Neuronal stem cell (in vitro differentiated cells): ENCODE measurements at regions not wholly inside any gene's neighbourhood (a gene's known extent, or its start where the extent isn't known, plus 50 kb on each side); places are given as distances from the start of the nearest gene placed in this dataset.
"Not testable (repeated sequence)": the region's sequence is repeated elsewhere in the genome, so short reads cannot be mapped to it uniquely, and the experiment has no call there.

Experiments used
- DNase-seq: peaks from one replicate; pipeline ENCODE4 v3.0.0-alpha.2; 2013; ENCODE audit warnings: low spot score
- H2AFZ ChIP-seq: one replicate; pipeline ENCODE4 v1.6.1; 2013; ENCODE audit warnings: mild to moderate bottlenecking, low read length, inconsistent platforms
- H2AK5ac ChIP-seq: 2 replicates; pipeline ENCODE4 v1.6.1; 2013; ENCODE audit warnings: low read depth, mild to moderate bottlenecking, inconsistent platforms, low read length, moderate library complexity, mixed read lengths
- H2BK120ac ChIP-seq: 2 replicates; pipeline ENCODE4 v1.6.1; 2013; ENCODE audit warnings: low read depth, mild to moderate bottlenecking, inconsistent platforms, low read length, moderate library complexity, mixed read lengths
- H2BK12ac ChIP-seq: one replicate; pipeline ENCODE4 v1.6.1; 2013; ENCODE audit warnings: low read length, inconsistent platforms
- H2BK15ac ChIP-seq: 2 replicates; pipeline ENCODE4 v1.6.1; 2013; ENCODE audit warnings: mild to moderate bottlenecking, low read length, inconsistent platforms, mixed read lengths
- H2BK5ac ChIP-seq: one replicate; pipeline ENCODE4 v1.6.1; 2013; ENCODE audit warnings: inconsistent platforms, mild to moderate bottlenecking, low read length, moderate library complexity
- H3K14ac ChIP-seq: one replicate; pipeline ENCODE4 v1.6.1; 2013; ENCODE audit warnings: low read length, inconsistent platforms
- H3K18ac ChIP-seq: 2 replicates; pipeline ENCODE4 v1.6.1; 2013; ENCODE audit warnings: low read length, inconsistent platforms
- H3K23ac ChIP-seq: 2 replicates; pipeline ENCODE4 v1.6.1; 2013; ENCODE audit warnings: low read depth, mild to moderate bottlenecking, mixed read lengths, low read length, inconsistent platforms; ENCODE audit not compliant: poor library complexity
- H3K27ac ChIP-seq: replicated peaks from 3 replicates; pipeline ENCODE4 v1.5.1; 2013; ENCODE audit warnings: low read length, inconsistent platforms
- H3K27me3 ChIP-seq, 3 experiments: 2 replicates each; pipeline ENCODE4 v1.6.1; 2013; ENCODE audit warnings: low read length in 3 of 3, mild to moderate bottlenecking in 2 of 3, inconsistent platforms in 1 of 3, low read depth in 1 of 3, mixed read lengths in 1 of 3, moderate library complexity in 1 of 3; ENCODE audit not compliant: control insufficient read depth in 3 of 3, insufficient read depth in 3 of 3
- H3K36me3 ChIP-seq, 2 donors: replicated peaks in 1 of 2; 2 replicates each; pipeline ENCODE4 v1.6.1; 2013; ENCODE audit warnings: low read length in 2 of 2; ENCODE audit not compliant: control insufficient read depth in 2 of 2, insufficient read depth in 2 of 2
- H3K4ac ChIP-seq: 2 replicates; pipeline ENCODE4 v1.6.1; 2013; ENCODE audit warnings: inconsistent platforms, mild to moderate bottlenecking, low read length, moderate library complexity
- H3K4me1 ChIP-seq, 2 donors: 1 replicate in 1 of 2; 2 replicates in 1 of 2; pipeline ENCODE4 v1.6.1; 2013; ENCODE audit warnings: low read length in 2 of 2, low read depth in 1 of 2; ENCODE audit not compliant: control insufficient read depth in 2 of 2, insufficient read depth in 1 of 2
- H3K4me2 ChIP-seq: one replicate; pipeline ENCODE4 v1.6.1; 2013; ENCODE audit warnings: mild to moderate bottlenecking, low read length, inconsistent platforms; ENCODE audit not compliant: insufficient read depth, poor library complexity, severe bottlenecking
- H3K4me3 ChIP-seq, 2 donors: 2 replicates each; pipeline ENCODE4 v1.5.1; 2013; ENCODE audit warnings: low read length in 2 of 2, mild to moderate bottlenecking in 2 of 2, inconsistent platforms in 1 of 2, moderate library complexity in 1 of 2
- H3K79me1 ChIP-seq: one replicate; pipeline ENCODE4 v1.6.1; 2013; ENCODE audit warnings: low read depth, mild to moderate bottlenecking, inconsistent platforms, low read length, moderate library complexity
- H3K9ac ChIP-seq: one replicate; pipeline ENCODE4 v1.6.1; 2013; ENCODE audit warnings: mild to moderate bottlenecking, low read depth, low read length, inconsistent platforms; ENCODE audit not compliant: poor library complexity
- H3K9me3 ChIP-seq, 2 donors: replicated peaks in 1 of 2; 2 replicates each; pipeline versions ENCODE3 to v1.6.1; 2013; ENCODE audit warnings: low read length in 2 of 2, mild to moderate bottlenecking in 2 of 2, inconsistent platforms in 1 of 2, low read depth in 1 of 2, mixed read lengths in 1 of 2, moderate library complexity in 1 of 2; ENCODE audit not compliant: control insufficient read depth in 2 of 2, insufficient read depth in 1 of 2
- H4K8ac ChIP-seq: one replicate; pipeline ENCODE4 v1.6.1; 2013; ENCODE audit warnings: low read depth, mild to moderate bottlenecking, inconsistent platforms, low read length, moderate library complexity
- H4K91ac ChIP-seq: one replicate; pipeline ENCODE4 v1.6.1; 2013; ENCODE audit warnings: low read length, low read depth, mild to moderate bottlenecking, inconsistent platforms; ENCODE audit not compliant: poor library complexity
- WGBS, 2 donors: extraction: QIAGEN DNeasy Blood & Tissue Kit; methylation state at CpG; one replicate each; pipeline ENCODE4 v1.1.7; 2013; ENCODE audit warnings: missing lambda C conversion rate in 2 of 2, mixed read lengths in 1 of 2; ENCODE audit not compliant: insufficient read length in 2 of 2, insufficient replicate concordance in 1 of 2; ENCODE audit errors: extremely low coverage in 2 of 2; 5-methylcytosine and 5-hydroxymethylcytosine counted together

DNA sequence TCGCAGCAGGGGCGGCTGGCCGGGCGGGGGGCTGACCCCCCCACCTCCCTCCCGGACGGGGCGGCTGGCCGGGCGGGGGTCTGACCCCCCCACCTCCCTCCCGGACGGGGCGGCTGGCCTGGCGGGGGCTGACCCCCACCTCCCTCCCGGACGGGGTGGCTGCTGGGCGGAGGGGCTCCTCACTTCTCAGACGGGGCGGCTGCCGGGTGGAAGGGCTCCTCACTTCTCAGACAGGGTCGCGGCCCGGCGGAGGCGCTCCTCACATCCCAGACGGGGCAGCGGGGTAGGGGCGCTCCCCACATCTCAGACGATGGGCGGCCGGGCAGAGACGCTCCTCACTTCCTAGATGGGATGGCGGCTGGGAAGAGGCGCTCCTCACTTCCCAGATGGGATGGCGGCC lies 260.2 kb upstream of the PTCHD4 start:
- not testable (repeated sequence) for H3K9me3 ChIP-seq, H2BK5ac ChIP-seq, H4K91ac ChIP-seq, H3K79me1 ChIP-seq, H2BK15ac ChIP-seq, H4K8ac ChIP-seq, H3K9ac ChIP-seq, H3K23ac ChIP-seq, H3K27me3 ChIP-seq, DNase-seq, H3K14ac ChIP-seq, H3K4ac ChIP-seq, H3K4me2 ChIP-seq, H3K27ac ChIP-seq, H3K36me3 ChIP-seq, H2BK12ac ChIP-seq, H2BK120ac ChIP-seq, H3K4me1 ChIP-seq, H3K18ac ChIP-seq, H3K4me3 ChIP-seq, H2AK5ac ChIP-seq, H2AFZ ChIP-seq
- WGBS, 2 donors: no CpG with 5 or more reads among the region's 34 CpGs

DNA sequence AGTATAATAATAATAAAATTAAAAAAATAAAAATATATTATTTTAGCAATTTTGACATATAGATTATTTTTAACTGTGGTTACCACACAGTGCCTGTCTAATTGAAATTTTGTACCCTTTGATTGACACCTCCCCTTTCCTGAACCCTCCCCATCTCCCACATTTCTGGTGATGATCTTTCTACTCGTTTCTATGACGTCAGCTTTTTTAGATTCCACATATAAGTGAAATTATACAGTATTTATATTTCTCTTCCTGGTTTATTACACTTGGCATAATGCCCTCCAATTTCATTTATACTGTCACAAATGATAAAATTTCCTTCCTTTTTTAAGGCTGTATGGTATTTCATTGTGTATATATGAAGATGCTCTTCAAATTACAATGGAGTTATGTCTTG lies 258.1 kb upstream of the PTCHD4 start:
- H4K91ac ChIP-seq: no peak overlapping the region
- WGBS, 2 donors: no CpG with 5 or more reads among the region's 2 CpGs
- H2AK5ac ChIP-seq: no peak overlapping the region
- H2BK120ac ChIP-seq: no peak overlapping the region
- no peak overlapping the region for H3K23ac ChIP-seq
- no peaks in the 10 kb centered on the region for H3K27me3 ChIP-seq
- no peaks in the 10 kb centered on the region for H3K4me1 ChIP-seq
- no peak overlapping the region for H3K27ac ChIP-seq
- no peak overlapping the region for H3K4ac ChIP-seq
- no peak overlapping the region for H2BK5ac ChIP-seq
- no peak for DNase-seq
- H3K4me2 ChIP-seq: no peak overlapping the region
- H3K9me3 ChIP-seq: no peaks in the 10 kb centered on the region
- no peak overlapping the region for H2BK15ac ChIP-seq
- no peaks in the 10 kb centered on the region for H3K79me1 ChIP-seq
- no peak overlapping the region for H2BK12ac ChIP-seq
- H3K4me3 ChIP-seq: no peak overlapping the region
- H3K14ac ChIP-seq: no peak overlapping the region
- H3K36me3 ChIP-seq: no peaks in the 10 kb centered on the region
- H2AFZ ChIP-seq: no peak overlapping the region
- no peak overlapping the region for H3K9ac ChIP-seq
- no peak overlapping the region for H4K8ac ChIP-seq
- H3K18ac ChIP-seq: no peak overlapping the region

DNA sequence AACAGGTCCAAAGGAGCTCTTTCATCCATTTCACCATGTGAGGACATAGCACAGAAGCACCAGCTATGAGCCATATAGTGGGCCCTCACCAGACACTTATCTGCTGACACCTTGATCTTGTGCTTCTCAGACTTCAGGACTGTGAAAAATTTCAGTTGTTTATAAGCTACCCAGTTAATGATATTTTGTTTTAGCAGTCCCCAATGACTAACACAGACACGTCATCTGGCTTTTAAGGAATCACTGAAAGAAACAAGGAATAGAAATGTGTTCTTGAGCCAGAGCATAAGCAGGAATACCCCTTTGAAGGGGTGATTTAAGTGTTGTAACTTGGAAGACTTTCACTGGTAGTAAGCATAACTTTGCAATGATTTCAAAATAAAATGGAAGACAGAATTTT lies 214.7 kb upstream of the PTCHD4 start:
- H2AFZ ChIP-seq: no peak overlapping the region

DNA sequence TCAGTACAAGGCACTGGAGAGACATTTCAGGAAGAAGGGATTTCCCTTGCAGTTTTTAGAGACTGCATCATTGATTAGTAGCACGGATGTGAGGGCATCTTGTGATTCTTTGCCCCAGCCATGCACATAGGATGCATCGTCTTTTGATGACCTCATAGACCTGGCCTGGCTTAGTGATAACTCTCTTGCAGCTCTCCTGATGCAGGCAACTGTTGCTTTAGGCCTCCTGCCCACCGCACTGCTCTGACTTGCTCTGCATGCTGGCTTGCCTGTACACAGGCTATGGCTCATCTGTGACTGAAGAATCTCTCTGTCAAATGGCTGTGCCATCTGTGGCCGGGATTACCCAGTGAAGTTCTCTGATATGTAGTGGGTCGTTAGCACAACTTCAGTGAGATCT lies 207.7 kb upstream of the PTCHD4 start:
- no peaks in the 10 kb centered on the region for H3K79me1 ChIP-seq
- H2AFZ ChIP-seq: no peak overlapping the region
- no peaks in the 10 kb centered on the region for H3K36me3 ChIP-seq
- no peaks in the 10 kb centered on the region for H3K9me3 ChIP-seq
- no peak overlapping the region for H2BK12ac ChIP-seq
- no peak overlapping the region for H3K4me2 ChIP-seq
- no peak overlapping the region for H2BK120ac ChIP-seq
- H2BK5ac ChIP-seq: no peak overlapping the region
- H3K4me1 ChIP-seq: no peaks in the 10 kb centered on the region
- H3K14ac ChIP-seq: no peak overlapping the region
- H3K9ac ChIP-seq: no peak overlapping the region
- no peak overlapping the region for H2AK5ac ChIP-seq
- no CpG with 5 or more reads among the region's 5 CpGs for WGBS, 2 donors
- H3K23ac ChIP-seq: no peak overlapping the region
- no peak overlapping the region for H3K4ac ChIP-seq
- H4K91ac ChIP-seq: no peak overlapping the region
- no peak overlapping the region for H2BK15ac ChIP-seq
- H3K4me3 ChIP-seq: no peak overlapping the region
- H3K27ac ChIP-seq: no peak overlapping the region
- no peak overlapping the region for H4K8ac ChIP-seq
- no peak overlapping the region for H3K18ac ChIP-seq
- no peaks in the 10 kb centered on the region for H3K27me3 ChIP-seq
- DNase-seq: no peak

More for the DNA sequence above, 214.7 kb upstream of the PTCHD4 start:
- Histone ChIP-seq H3K27ac (no peak overlapping the region), H3K18ac (no peak overlapping the region), H2AK5ac (no peak overlapping the region), H2BK120ac (no peak overlapping the region), H3K4me2 (no peak overlapping the region), H3K9me3 (no peaks in the 10 kb centered on the region), H2BK15ac (no peak overlapping the region), H4K8ac (no peak overlapping the region), H3K9ac (no peak overlapping the region), H3K14ac (no peak overlapping the region), H3K27me3 (no peaks in the 10 kb centered on the region), H3K23ac (no peak overlapping the region), H3K4me3 (no peak overlapping the region), H3K79me1 (no peaks in the 10 kb centered on the region), H3K4me1 (no peaks in the 10 kb centered on the region), H2BK5ac (no peak overlapping the region), H3K36me3 (no peaks in the 10 kb centered on the region), H2BK12ac (no peak overlapping the region), H4K91ac (no peak overlapping the region), H3K4ac (no peak overlapping the region)
- no peak for DNase-seq
- WGBS, 2 donors: no CpG with 5 or more reads among the region's 1 CpG
